ENCODE measurements at regions not wholly inside any gene's neighbourhood (a gene's known extent, or its start where the extent isn't known, plus 50 kb on each side); places are given as distances from the start of the nearest gene placed in this dataset.
"Not testable (repeated sequence)": the region's sequence is repeated elsewhere in the genome, so short reads cannot be mapped to it uniquely, and the experiment has no call there.

DNA sequence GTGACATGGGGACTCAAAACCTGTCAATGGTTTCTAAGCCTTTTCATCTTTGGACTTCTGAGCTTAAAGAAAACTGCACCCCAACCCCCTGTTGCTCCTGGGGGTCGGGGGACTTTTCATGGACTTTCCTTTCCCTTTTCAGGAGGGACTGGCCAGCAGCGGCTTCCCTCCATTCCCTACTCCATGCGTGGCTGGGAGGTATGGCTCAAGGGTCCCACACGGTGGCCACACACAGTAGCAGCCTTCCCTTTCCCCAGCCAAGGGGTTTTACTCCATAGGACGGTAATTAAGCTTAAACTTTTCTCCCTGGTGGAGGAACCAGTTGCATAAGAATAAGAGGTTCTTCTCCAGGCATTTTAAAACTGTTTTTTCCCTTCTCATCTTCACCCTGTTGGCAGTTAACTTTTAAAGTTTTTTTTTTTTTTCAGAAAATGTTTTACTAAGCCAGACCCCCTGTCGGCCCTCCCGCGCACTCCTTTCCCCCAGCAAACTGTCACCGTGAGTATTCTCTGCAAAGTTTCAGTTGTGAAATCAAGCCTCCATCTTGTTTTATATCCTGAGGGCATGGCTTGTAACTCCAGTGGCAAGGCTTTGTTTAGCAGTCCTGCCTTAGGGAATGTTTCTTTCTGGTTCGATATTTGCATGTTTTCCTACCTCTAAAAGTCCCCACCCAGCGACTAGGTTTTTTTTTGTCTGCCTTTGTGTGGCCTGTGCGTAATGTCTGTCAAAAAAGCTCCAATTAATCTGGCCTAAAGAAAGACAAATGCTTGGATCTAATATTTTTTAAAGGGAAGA, 325.7 kb downstream of the TLL1 start:
- 87% methylated on average over 12 of the region's 12 CpGs for WGBS (ENCODE audit: low lambda C conversion rate, missing lambda C conversion rate)
- H3K27ac ChIP-seq: no peak overlapping the region
- no peaks in the 10 kb centered on the region for H3K36me3 ChIP-seq (replicated peaks; ENCODE audit: insufficient read depth, low read depth)
- H3K4me3 ChIP-seq: no peak overlapping the region
- no peak overlapping the region for H2AFZ ChIP-seq
- H4K20me1 ChIP-seq (ENCODE audit: insufficient read depth, poor library complexity, severe bottlenecking): no peaks in the 10 kb centered on the region
- H3K79me2 ChIP-seq: no peaks in the 10 kb centered on the region
- no peak overlapping the region for H3K4me2 ChIP-seq
- no peak for DNase-seq (ENCODE audit: low spot score)
- TF ChIP-seq EZH2 (IDR thresholded peaks at IDR 0.05; ENCODE audit: borderline replicate concordance): no peak
- TF ChIP-seq CTCF (IDR thresholded peaks at IDR 0.05; ENCODE audit: poor library complexity): no peak
- no peak for TF ChIP-seq EZH2phosphoT487 (IDR thresholded peaks at IDR 0.05; ENCODE audit: low read depth, severe bottlenecking, unreplicated experiment)
- H3K9me2 ChIP-seq (replicated peaks; ENCODE audit: insufficient read depth): no peaks in the 10 kb centered on the region
- no peaks in the 10 kb centered on the region for H3K27me3 ChIP-seq
- H3K4me1 ChIP-seq (ENCODE audit: insufficient read depth): no peaks in the 10 kb centered on the region
- H3K9me3 ChIP-seq (ENCODE audit: low read depth): no peaks in the 10 kb centered on the region

DNA sequence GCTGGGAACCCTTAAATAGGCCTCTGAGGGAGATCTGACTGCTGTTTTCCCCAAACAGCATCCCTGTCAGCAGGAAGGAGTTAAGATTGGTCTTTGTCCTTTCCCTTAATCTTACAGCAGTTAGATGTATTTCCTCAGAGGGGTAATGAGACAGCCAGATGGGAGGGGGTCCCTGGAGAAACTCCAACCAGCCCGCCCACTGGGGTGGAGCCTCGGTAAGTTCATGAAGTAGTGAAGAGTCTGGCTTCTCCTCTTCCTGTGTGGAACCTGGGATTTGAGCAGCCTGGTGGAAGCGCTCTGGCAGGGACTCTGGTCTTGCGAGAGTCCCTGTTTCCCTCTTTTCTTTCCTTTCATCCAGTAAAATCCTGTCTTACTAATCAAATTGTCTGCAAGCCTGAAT, 330.0 kb downstream of the TLL1 start:
- Histone ChIP-seq H3K79me2 (no peaks in the 10 kb centered on the region), H3K27me3 (no peaks in the 10 kb centered on the region), H3K27ac (no peak overlapping the region), H3K4me2 (no peak overlapping the region), H2AFZ (no peak overlapping the region), H3K9me3 (ENCODE audit: low read depth) (no peaks in the 10 kb centered on the region), H4K20me1 (ENCODE audit: insufficient read depth, poor library complexity, severe bottlenecking) (no peaks in the 10 kb centered on the region), H3K36me3 (replicated peaks; ENCODE audit: insufficient read depth, low read depth) (no peaks in the 10 kb centered on the region), H3K9me2 (replicated peaks; ENCODE audit: insufficient read depth) (no peaks in the 10 kb centered on the region), H3K4me3 (no peak overlapping the region), H3K4me1 (ENCODE audit: insufficient read depth) (no peaks in the 10 kb centered on the region)
- DNase-seq (ENCODE audit: low spot score): no peak
- WGBS (ENCODE audit: low lambda C conversion rate, missing lambda C conversion rate): 72% methylated on average over 4 of the region's 4 CpGs
- TF ChIP-seq EZH2 (IDR thresholded peaks at IDR 0.05; ENCODE audit: borderline replicate concordance) (no peak), EZH2phosphoT487 (IDR thresholded peaks at IDR 0.05; ENCODE audit: low read depth, severe bottlenecking, unreplicated experiment) (no peak), CTCF (IDR thresholded peaks at IDR 0.05; ENCODE audit: poor library complexity) (no peak)

- DNase-seq (ENCODE audit: low spot score); H3K4me1 ChIP-seq (ENCODE audit: insufficient read depth); H3K27ac ChIP-seq; H3K27me3 ChIP-seq; H3K9me3 ChIP-seq (ENCODE audit: low read depth); H3K9me2 ChIP-seq (replicated peaks; ENCODE audit: insufficient read depth); H3K36me3 ChIP-seq (replicated peaks; ENCODE audit: insufficient read depth, low read depth); H3K4me3 ChIP-seq; H2AFZ ChIP-seq; H4K20me1 ChIP-seq (ENCODE audit: insufficient read depth, poor library complexity, severe bottlenecking); H3K4me2 ChIP-seq; H3K79me2 ChIP-seq: not testable (repeated sequence)
- WGBS (ENCODE audit: low lambda C conversion rate, missing lambda C conversion rate): 94% methylated on average over 4 of the region's 4 CpGs
These were observed 339.3 kb downstream of the TLL1 start for GRCh38 chr4:166212326-166212725.

GRCh38 chr4:166222271-166222670, 349.2 kb downstream of the TLL1 start:
- H3K36me3 ChIP-seq (replicated peaks; ENCODE audit: insufficient read depth, low read depth): no peaks in the 10 kb centered on the region
- H4K20me1 ChIP-seq (ENCODE audit: insufficient read depth, poor library complexity, severe bottlenecking): no peaks in the 10 kb centered on the region
- WGBS (ENCODE audit: low lambda C conversion rate, missing lambda C conversion rate): 82% methylated on average over 1 of the region's 1 CpG
- no peak for TF ChIP-seq EZH2phosphoT487 (IDR thresholded peaks at IDR 0.05; ENCODE audit: low read depth, severe bottlenecking, unreplicated experiment)
- H3K79me2 ChIP-seq: no peaks in the 10 kb centered on the region
- no peak overlapping the region for H3K4me2 ChIP-seq
- H3K27me3 ChIP-seq: no peaks in the 10 kb centered on the region
- DNase-seq (ENCODE audit: low spot score): no peak
- H3K9me3 ChIP-seq (ENCODE audit: low read depth): no peaks in the 10 kb centered on the region
- no peaks in the 10 kb centered on the region for H3K4me1 ChIP-seq (ENCODE audit: insufficient read depth)
- no peak overlapping the region for H3K4me3 ChIP-seq
- no peak overlapping the region for H2AFZ ChIP-seq
- H3K9me2 ChIP-seq (replicated peaks; ENCODE audit: insufficient read depth): no peaks in the 10 kb centered on the region
- H3K27ac ChIP-seq: no peak overlapping the region
